DMS 273 (cell line): ENCODE measurements at regions not wholly inside any gene's neighbourhood (a gene's known extent, or its start where the extent isn't known, plus 50 kb on each side); places are given as distances from the start of the nearest gene placed in this dataset.
"Not testable (repeated sequence)": the region's sequence is repeated elsewhere in the genome, so short reads cannot be mapped to it uniquely, and the experiment has no call there.

Experiments
- DNase-seq: peaks from one replicate; lab custom pipeline; 2025; ENCODE audit not compliant: unreplicated experiment; lab: John Stamatoyannopoulos, UW

DNA sequence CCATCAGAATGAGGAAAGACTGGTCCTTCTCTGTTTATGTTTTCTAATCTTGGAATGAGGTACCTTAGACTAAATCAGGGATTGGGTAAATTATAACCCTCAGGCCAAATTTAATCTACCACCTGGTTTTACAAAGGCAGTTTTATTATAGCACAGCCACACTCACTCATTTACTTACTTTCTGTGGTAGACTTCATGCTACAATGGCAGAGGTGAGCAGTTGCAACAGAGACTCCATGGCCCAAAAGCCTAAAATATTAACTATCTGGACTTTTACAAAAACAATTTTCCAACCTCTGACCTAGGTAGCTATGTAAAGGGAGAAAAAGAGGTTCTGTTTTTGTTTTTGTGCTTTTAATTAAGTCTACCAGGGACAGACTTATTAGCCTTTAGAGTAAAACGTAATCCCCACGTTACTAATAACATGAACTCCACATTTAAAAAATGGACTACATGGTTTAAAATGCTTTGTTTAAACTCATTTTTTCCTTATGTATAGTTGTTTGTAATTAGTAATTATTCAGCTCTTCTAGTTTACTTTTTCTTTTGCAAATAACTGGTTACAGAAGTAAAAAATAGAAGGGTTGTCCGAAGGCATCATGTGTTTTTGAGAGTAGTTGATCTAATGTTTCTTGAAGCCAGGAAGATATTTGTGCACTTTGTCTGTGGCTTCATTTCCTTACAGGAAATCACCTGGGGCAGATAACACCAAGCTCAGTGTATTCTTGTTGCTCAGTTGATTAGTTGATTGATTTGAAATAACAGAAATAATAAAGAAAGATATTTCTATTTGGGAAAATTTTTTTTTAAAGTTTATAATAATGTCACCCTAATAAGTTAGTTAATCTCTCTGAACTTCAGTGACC is 57.6 kb upstream of the ATP2B1 start:
- DNase-seq: no peak

DNA sequence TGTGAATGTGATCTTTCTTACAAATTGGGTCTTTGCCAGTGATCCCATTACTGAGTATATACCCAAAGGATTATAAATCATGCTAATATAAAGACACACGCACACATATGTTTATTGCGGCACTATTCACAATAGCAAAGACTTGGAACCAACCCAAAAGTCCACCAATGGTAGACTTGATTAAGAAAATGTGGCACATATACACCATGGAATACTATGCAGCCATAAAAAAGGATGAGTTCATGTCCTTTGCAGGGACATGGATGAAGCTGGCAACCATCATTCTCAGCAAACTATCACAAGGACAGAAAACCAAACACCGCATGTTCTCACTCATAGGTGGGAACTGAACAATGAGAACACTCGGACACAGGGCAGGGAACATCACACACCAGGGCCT is 55.5 kb upstream of the ATP2B1 start:
- not testable (repeated sequence) for DNase-seq

DNA sequence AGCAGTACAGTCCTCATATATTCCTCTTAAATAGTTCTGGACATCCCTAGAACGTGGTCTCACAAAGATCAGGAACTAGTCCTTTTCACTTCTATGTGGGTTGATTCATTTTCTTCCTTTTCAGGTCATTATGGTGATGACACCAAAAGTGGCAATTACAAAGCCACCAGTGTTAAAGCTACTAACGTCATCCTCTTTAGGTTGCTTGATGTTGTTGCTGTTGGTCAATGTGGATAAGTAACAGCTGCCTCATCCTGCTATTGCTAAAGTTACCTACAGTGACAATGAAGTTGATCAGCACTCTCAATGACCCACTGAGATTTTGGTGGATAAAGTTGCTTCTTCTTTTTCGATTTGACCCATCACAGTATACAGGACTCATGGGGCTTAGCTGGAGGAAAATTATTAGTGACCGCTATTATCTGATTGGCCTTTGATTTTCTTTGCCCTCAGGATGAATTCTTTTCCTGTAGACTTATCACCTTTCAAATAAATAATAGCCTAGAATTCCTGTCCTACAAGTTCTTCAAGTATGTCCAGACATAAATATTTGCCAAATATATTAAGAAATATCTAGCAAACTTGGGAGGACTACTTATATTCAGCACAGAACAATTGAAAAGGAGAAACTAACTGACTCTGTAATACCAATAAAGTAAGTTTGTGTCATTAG is 54.0 kb upstream of the ATP2B1 start:
- DNase-seq: no peak

DNA sequence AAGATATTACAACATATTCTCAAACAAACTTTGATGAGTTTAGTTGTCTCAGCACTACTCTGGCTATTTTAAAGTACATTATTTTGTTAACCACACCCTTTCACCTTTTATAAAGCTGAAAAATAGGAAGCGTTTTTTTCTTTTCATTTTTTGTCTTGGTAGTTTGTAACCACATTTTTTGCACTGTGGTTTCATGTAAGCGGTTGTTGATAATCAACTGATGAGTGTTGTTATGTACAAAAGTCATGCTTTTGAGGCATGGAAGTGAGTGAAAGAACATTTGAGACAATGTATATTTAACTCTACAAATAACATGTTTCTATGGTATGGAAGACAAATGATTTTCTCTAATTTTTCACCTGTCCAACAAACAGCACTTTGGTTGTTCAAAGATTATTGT is 52.1 kb upstream of the ATP2B1 start:
- no peak for DNase-seq
